Dedifferentiated amniotic fluid mesenchymal stem cell (primary cell): ENCODE measurements at regions not wholly inside any gene's neighbourhood (a gene's known extent, or its start where the extent isn't known, plus 50 kb on each side); places are given as distances from the start of the nearest gene placed in this dataset.
"Not testable (repeated sequence)": the region's sequence is repeated elsewhere in the genome, so short reads cannot be mapped to it uniquely, and the experiment has no call there.

Source experiments
- DNase-seq: peaks from one replicate; pipeline ENCODE4 v3.0.0-alpha.2; 2016; ENCODE audit errors: extremely low spot score

GRCh38 chr14:85344847-85345570 is 184.9 kb upstream of the FLRT2 start:
- no peak for DNase-seq

GRCh38 chr14:85350667-85351066 is 179.3 kb upstream of the FLRT2 start:
- no peak for DNase-seq

- DNase-seq = not testable (repeated sequence)
These were observed 177.4 kb upstream of the FLRT2 start for GRCh38 chr14:85352588-85352987.

GRCh38 chr14:85357120-85357519 is 172.8 kb upstream of the FLRT2 start:
- no peak for DNase-seq

- DNase-seq = no peak
These were observed 171.7 kb upstream of the FLRT2 start for GRCh38 chr14:85358136-85358785.

DNA sequence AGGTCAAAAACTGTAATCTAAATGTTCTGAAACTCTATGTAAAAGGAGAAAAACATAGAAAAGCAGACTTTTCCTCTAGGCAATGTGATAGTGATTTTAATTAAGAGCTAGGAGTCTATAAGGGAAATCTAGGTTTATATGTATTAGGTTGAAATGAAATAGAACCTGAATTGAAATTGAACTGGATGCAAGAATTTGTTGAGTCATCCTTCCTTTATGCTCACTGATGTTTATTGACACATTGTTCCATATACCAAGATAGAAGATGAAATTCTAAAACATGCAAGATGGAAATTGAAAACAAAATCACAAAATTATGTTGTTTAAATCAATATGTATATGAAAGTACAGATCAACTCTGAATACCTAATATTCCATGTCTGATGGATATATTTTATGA is 170.4 kb upstream of the FLRT2 start:
- DNase-seq = no peak

GRCh38 chr14:85363358-85363757 is 166.6 kb upstream of the FLRT2 start:
- no peak for DNase-seq

DNA sequence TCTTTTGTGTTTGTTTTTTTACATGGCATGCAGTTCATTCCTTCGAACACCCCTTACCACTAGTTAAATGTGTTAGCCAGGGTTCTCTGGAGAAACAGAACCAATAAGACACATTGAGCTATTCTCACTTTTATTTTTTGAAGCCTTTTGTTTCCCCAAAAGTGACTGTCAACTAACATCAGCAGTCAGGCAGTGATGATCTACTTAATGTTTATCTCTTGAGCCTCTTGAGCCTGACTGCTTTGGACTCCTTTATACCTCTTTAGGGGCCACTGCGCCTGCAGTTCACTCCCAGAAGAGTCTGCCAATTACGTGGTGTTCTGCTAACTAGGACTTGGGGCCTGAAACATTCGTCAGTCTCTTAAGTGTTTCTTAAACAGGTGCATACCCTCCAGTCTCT is 163.7 kb upstream of the FLRT2 start:
- DNase-seq = no peak

GRCh38 chr14:85380881-85381280 is 149.1 kb upstream of the FLRT2 start:
- peak; percentile 33 for DNase-seq

- no peak for DNase-seq
These were observed 147.6 kb upstream of the FLRT2 start for GRCh38 chr14:85382341-85382740.

GRCh38 chr14:85387181-85387580 is 142.8 kb upstream of the FLRT2 start:
- no peak for DNase-seq

GRCh38 chr14:85390236-85390635 is 139.7 kb upstream of the FLRT2 start:
- DNase-seq = no peak

DNA sequence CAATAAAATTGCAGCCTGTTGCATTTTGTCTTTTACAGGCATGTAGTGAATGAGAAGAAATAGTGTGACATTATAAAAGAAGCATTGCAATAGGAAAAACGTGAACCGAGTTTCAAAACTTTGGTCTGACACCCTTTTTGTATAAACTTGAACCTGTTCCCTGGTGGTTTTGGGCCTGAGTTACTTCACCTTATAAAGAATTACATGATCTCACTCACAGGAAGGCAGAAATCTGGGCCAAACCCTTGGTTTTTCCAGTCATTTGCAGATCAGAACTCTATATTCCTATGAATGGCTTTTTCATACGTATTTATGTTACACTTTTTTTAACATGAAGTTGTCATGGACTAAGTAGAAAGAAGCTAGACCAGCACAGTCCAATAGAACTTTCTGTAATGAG is 138.5 kb upstream of the FLRT2 start:
- no peak for DNase-seq

DNA sequence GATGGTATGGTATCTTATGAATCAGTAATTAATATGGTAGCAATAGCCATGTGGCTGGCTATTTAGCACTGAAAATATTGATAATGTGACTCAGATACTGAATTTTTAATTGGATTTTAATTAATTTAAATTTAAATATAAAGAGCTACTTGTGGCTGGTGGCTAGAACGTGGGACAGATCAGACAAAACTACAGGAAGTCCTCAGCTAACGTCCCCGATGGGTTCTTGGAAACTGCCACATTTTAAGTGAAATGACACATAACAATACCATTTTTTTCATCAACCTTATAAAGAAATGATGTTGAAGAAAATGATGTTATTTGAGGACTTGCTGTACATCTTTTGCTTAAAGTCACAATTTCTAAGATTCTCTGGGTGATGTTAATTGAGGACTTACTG is 138.1 kb upstream of the FLRT2 start:
- DNase-seq = no peak

- DNase-seq = peak; percentile 69
These were observed 130.8 kb upstream of the FLRT2 start for GRCh38 chr14:85399186-85399585.

DNA sequence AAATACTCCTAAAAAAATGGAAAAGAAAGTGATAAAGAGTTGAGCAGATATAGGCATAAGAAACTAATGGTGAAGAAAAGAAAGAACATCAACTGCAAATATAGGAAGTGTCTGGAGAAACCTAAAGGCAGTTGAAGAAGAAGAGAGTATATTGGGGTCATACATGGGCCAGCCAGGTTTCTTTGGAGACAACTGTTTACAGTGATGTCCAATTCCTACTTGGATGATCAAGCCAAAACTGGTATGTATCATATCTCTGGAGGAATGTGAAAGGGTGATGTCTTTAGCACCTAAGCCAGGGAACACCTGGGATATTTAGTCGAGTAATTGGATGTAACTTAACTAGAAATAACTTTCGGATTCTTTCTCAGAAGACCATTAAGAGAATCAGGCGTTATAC is 129.3 kb upstream of the FLRT2 start:
- DNase-seq = no peak

- peak; percentile 60 for DNase-seq
These were observed 128.6 kb upstream of the FLRT2 start for GRCh38 chr14:85401384-85401783.

GRCh38 chr14:85402569-85403162 is 127.3 kb upstream of the FLRT2 start:
- no peak for DNase-seq

GRCh38 chr14:85409481-85410210 is 120.3 kb upstream of the FLRT2 start:
- no peak for DNase-seq

DNA sequence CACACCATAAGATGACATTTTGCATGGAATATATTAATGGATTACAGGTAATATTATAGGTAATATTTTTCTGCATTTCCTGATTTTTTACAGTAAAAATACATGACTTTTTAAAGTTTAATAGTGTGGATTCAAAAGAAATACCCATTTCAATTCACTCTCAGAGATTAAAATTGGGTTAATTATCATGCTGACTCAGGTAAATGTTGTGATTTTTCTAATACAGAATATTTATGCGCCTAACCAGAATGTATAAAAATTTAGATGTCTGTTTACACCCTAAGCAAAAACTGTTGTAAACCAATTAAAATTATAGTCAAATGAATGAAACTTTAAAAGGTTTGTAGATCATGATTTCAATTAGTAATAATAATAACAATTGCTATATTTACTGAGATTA is 117.2 kb upstream of the FLRT2 start:
- DNase-seq = no peak

- no peak for DNase-seq
These were observed 116.0 kb upstream of the FLRT2 start for GRCh38 chr14:85413836-85414526.
